ENCODE measurements at regions not wholly inside any gene's neighbourhood (a gene's known extent, or its start where the extent isn't known, plus 50 kb on each side); places are given as distances from the start of the nearest gene placed in this dataset.

DNA sequence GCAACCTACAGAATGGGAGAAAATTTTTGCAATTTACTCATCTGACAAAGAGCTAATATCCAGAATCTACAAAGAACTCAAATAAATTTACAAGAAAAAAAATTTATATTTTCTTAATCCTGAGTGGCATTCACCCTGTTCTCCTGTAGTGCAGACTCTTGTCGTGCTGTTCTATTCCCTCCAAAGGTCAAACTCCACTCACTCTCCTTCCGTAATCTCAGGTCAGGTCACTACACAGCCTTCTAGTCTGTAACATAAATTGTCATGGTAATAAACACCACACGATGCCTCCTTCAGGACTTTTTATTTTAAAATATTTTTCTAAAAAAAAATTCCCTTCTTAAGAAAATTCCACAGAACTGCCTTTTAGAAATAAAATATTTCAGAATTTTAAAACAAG, 417.9 kb upstream of the GCFC2 start:
- intact Hi-C loops (cut with DNase I), result no loop called here
- Histone ChIP-seq H3K27ac (no peak overlapping the region), H3K4me3 (no peak overlapping the region), H3K27me3 (replicated peaks; ENCODE audit: insufficient read depth) (no peaks in the 10 kb centered on the region), H3K36me3 (no peaks in the 10 kb centered on the region), H3K9me3 (no peaks in the 10 kb centered on the region), H3K4me1 (replicated peaks) (no peaks in the 10 kb centered on the region)
- whole genome bisulfite sequencing, result 55% methylated on average over 3 of the region's 3 CpGs
- TF ChIP-seq POLR2A (IDR thresholded peaks at IDR 0.05) (no peak), POLR2AphosphoS5 (IDR thresholded peaks at IDR 0.05) (no peak)
- TF ChIP-seq, protein P1, sequence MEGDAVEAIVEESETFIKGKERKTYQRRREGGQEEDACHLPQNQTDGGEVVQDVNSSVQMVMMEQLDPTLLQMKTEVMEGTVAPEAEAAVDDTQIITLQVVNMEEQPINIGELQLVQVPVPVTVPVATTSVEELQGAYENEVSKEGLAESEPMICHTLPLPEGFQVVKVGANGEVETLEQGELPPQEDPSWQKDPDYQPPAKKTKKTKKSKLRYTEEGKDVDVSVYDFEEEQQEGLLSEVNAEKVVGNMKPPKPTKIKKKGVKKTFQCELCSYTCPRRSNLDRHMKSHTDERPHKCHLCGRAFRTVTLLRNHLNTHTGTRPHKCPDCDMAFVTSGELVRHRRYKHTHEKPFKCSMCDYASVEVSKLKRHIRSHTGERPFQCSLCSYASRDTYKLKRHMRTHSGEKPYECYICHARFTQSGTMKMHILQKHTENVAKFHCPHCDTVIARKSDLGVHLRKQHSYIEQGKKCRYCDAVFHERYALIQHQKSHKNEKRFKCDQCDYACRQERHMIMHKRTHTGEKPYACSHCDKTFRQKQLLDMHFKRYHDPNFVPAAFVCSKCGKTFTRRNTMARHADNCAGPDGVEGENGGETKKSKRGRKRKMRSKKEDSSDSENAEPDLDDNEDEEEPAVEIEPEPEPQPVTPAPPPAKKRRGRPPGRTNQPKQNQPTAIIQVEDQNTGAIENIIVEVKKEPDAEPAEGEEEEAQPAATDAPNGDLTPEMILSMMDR (IDR thresholded peaks at IDR 0.05), result no peak
- DNase-seq (ENCODE audit: low spot score), result no peak

DNA sequence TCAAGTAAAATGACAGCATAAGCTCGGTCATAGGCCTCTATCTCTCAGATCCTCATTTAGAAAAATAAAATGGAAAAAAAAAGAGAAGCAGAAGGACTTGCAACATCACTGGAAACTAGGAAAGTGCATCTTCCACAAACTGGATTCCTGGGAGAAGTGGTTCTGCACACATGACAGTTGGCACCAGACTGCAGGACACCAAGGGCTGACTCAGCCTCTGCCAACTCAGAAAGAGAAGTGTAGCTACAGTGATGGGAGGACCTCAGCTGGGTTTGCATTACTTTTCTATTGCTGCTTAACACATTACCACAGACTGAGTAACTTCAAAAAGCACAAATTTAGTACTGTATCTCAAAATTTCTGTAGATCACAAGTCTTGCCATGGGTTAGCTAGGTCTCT, 409.5 kb upstream of the GCFC2 start:
- 69% methylated on average over 1 of the region's 1 CpG for WGBS
- H3K9me3 ChIP-seq, result no peaks in the 10 kb centered on the region
- H3K36me3 ChIP-seq, result no peaks in the 10 kb centered on the region
- DNase-seq (ENCODE audit: low spot score), result no peak
- H3K4me3 ChIP-seq, result no peak overlapping the region
- no peak overlapping the region for H3K27ac ChIP-seq
- TF ChIP-seq POLR2A (IDR thresholded peaks at IDR 0.05) (no peak), POLR2AphosphoS5 (IDR thresholded peaks at IDR 0.05) (no peak)
- TF ChIP-seq, protein P1 (IDR thresholded peaks at IDR 0.05), result no peak
- intact Hi-C loops (cut with DNase I), result no loop called here
- H3K27me3 ChIP-seq (replicated peaks; ENCODE audit: insufficient read depth), result no peaks in the 10 kb centered on the region
- no peaks in the 10 kb centered on the region for H3K4me1 ChIP-seq (replicated peaks)

DNA sequence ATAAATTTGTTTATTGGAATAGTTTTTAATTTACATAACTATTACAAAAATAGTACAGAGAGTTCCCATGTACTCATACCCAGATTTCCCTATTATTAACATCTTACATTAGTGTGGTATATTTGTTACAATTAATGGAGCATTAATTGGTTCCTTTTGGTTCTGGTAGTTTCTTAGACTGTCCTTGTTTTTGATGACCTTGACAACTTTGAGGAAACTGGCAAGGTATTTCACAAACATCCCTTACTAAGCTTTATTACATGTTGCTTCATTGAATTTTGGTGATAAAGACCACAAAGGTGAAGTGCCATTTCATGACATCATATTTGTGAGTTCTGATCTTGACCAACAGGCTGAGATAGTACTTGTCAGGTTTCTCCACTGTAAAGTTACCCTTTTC, 379.0 kb upstream of the GCFC2 start:
- no peaks in the 10 kb centered on the region for H3K4me1 ChIP-seq (replicated peaks)
- H3K9me3 ChIP-seq, result no peaks in the 10 kb centered on the region
- H3K4me3 ChIP-seq, result no peak overlapping the region
- intact Hi-C loops (cut with DNase I), result no loop called here
- DNase-seq (ENCODE audit: low spot score), result no peak
- H3K27ac ChIP-seq, result no peak overlapping the region
- no peak for TF ChIP-seq POLR2AphosphoS5 (IDR thresholded peaks at IDR 0.05)
- TF ChIP-seq, protein P1 (IDR thresholded peaks at IDR 0.05), result no peak
- no peak for TF ChIP-seq POLR2A (IDR thresholded peaks at IDR 0.05)
- H3K27me3 ChIP-seq (replicated peaks; ENCODE audit: insufficient read depth), result no peaks in the 10 kb centered on the region
- H3K36me3 ChIP-seq, result no peaks in the 10 kb centered on the region

DNA sequence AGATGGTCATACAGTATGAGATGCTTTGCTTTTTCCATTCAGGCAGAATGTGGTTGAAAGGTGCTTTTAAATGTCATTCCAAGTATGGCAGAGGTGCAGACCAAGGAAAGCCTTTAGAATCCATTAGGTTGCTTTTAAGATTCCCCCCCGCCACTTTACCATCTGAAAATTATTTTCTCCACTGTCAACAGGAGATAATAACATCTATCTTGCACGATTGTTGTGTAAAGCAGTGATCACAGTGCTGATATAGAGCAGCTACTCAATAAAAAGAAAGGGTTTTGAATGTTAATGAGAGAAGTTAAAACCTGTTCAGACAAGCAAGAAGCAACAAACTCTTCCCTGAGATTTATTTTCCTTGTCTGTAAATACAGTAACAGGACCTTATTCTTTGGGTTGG, 372.5 kb upstream of the GCFC2 start:
- WGBS, result 9% methylated on average over 2 of the region's 2 CpGs
- no peak for TF ChIP-seq POLR2AphosphoS5 (IDR thresholded peaks at IDR 0.05)
- TF ChIP-seq, protein P1 (IDR thresholded peaks at IDR 0.05), result no peak
- no peak for TF ChIP-seq POLR2A (IDR thresholded peaks at IDR 0.05)
- H3K4me3 ChIP-seq, result no peak overlapping the region
- no peaks in the 10 kb centered on the region for H3K27me3 ChIP-seq (replicated peaks; ENCODE audit: insufficient read depth)
- intact Hi-C loops (cut with DNase I), result loop anchor here (2.0 kb wide), 1 partner anchor 20 kb away; no protein-coding TSS in a partner anchor
- DNase-seq (ENCODE audit: low spot score), result no peak
- H3K36me3 ChIP-seq, result no peaks in the 10 kb centered on the region
- no peaks in the 10 kb centered on the region for H3K9me3 ChIP-seq
- H3K27ac ChIP-seq, result no peak overlapping the region
- no peaks in the 10 kb centered on the region for H3K4me1 ChIP-seq (replicated peaks)

DNA sequence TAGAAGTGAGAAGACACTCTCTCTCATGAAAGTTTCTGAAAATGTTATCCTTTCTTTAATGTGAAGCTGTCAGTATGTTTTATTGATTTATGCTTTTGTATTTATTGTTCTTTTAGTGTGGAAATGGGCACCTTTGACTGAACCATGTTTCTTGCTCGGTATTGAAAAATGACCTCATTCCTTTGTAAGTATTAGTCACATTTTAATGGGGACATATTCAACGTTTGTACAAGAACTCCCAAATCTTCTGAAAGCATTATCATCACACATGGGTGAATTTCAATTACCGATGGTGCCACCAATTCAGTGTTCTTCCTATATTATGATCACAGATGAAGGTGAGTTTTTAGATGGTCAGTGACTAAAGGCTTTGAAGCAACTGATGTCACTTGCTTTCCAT, 371.8 kb upstream of the GCFC2 start:
- intact Hi-C loops (cut with DNase I), result loop anchor here (2.0 kb wide), 1 partner anchor 20 kb away; no protein-coding TSS in a partner anchor
- DNase-seq (ENCODE audit: low spot score), result no peak
- H3K27ac ChIP-seq, result no peak overlapping the region
- 40% methylated on average over 3 of the region's 3 CpGs for WGBS
- H3K4me3 ChIP-seq, result no peak overlapping the region
- TF ChIP-seq POLR2AphosphoS5 (IDR thresholded peaks at IDR 0.05) (no peak), POLR2A (IDR thresholded peaks at IDR 0.05) (no peak)
- no peaks in the 10 kb centered on the region for H3K36me3 ChIP-seq
- no peaks in the 10 kb centered on the region for H3K27me3 ChIP-seq (replicated peaks; ENCODE audit: insufficient read depth)
- H3K9me3 ChIP-seq, result no peaks in the 10 kb centered on the region
- no peaks in the 10 kb centered on the region for H3K4me1 ChIP-seq (replicated peaks)
